Stimulated activated naive CD8-positive, alpha-beta T cell treated with anti-CD3 and anti-CD28 coated beads, Interleukin-15, Interleukin-2, amounts not matched to agents 100 U/mL and 50 U/mL, for 24 hours (primary cell): ENCODE measurements at regions not wholly inside any gene's neighbourhood (a gene's known extent, or its start where the extent isn't known, plus 50 kb on each side); places are given as distances from the start of the nearest gene placed in this dataset.
"Not testable (repeated sequence)": the region's sequence is repeated elsewhere in the genome, so short reads cannot be mapped to it uniquely, and the experiment has no call there.

Experiments
- ATAC-seq: fragments of 150-1000 bp; cut with Tn5 transposase; one replicate; pipeline ENCODE4 v1.10.0; 2021
- DNase-seq: peaks from one replicate; pipeline ENCODE4 v3.0.0; 2021

DNA sequence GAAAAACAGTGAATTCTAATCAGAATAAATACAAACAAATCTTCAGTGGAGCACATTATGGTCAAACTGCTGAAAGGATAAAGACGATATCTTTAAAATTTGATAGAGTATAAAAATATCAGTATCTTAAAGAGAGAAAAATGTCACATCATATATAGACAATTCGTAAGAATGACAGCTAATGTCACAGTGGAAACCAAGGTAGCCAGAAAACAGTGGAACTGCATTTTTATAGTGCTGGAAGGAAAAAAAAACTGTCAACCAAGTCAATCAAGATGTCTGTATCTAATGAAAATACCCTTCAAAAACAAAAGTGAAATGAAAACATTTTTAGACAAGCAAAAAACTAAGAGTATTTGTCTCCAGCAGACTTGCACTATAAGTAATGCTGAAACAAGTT is 73.4 kb upstream of the HMGXB4 start:
- DNase-seq (no peak), ATAC-seq (no peak)

GRCh38 chr22:35186492-35186891 is 70.8 kb upstream of the HMGXB4 start:
- DNase-seq (no peak), ATAC-seq (no peak)

DNA sequence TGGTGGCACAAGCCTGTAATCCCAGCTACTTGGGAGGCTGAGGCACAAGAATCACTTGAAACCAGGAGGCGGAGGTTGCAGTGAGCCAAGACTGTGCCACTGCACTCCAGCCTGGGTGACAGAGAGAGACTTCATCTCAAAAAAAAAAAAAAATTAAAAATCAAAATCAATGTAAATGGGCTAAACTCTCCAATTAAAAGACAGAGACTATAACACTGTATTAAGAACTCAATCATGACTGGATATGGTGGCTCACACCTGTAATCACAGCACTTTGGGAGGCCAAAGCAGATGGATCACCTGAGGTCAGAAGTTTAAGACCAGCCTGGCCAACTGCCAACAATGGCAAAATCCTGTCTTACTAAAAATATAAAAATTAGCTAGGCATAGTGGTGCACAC is 68.4 kb upstream of the HMGXB4 start:
- not testable (repeated sequence) for DNase-seq, ATAC-seq

GRCh38 chr22:35189559-35189958 is 67.7 kb upstream of the HMGXB4 start:
- ATAC-seq (no peak), DNase-seq (no peak)

DNA sequence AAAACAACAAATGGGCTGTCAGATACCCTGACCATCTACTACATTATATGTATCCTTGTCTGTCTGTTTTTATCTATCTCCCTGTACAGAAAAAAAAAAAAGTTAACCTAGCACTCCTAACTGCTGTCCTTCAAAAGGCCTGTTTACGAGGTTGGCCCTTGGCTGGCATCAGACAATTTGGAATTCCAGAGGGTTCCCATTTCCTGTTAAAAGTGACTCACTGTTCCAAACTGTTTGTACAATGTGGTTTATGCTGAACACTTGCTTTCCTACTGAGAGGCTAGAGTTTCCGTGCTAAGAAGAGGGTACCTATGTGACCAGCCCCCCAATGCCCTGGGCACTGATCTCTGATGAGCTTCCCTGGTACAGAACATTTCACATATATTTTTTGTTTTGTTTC is 65.9 kb upstream of the HMGXB4 start:
- no peak for DNase-seq
- ATAC-seq = no peak

DNA sequence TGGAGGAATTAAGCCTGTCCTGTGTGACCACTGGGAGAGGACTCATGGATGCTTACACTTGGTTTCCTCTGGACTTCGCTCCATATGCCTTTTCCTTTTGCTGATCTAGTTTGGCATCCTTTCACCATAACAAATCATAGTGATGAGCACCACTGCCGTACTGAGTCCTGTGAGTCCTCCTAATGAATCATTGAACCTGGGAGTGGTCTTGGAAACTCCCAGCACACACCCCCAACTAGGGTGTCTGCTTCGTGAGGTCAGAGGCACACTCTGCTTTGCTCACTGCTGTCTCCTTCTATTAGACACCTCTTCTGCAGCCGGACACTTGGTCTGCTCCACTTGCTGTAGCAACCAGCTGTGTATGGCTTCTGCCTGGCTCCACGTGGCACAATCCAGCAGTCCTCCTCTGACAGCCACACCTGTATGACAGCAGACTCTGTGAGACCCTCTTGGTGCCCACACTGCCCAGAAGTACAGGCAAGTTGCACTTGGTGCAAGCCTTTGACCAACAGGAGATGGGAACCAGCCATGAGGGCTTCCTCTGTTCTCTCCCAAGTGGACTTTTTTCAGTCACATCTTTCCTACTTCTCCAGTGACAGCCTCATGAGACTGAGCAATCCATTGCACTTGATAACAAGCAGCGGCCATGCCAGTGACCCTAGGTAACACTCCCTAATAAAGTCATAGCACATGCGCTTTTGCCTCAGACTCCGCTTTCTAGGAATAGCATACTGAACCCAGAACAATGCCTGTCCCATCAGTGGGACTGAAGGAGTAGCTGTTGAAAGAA is 65.0 kb upstream of the HMGXB4 start:
- ATAC-seq = no peak
- DNase-seq = no peak

DNA sequence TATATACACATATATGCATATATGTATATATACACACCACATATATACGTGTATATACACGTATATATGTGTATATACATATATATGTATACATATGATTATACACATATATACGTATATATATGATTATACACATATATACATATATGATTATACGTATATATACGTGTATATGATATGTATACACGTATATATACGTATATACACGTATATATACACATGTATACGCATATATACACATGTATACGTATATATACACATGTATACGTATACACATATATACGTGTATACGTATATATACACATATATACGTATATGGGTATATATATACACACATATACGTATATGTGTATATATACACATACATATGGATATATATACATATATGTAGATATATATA is 62.1 kb upstream of the HMGXB4 start:
- no peak for ATAC-seq
- no peak for DNase-seq

- DNase-seq (no peak), ATAC-seq (no peak)
Measured at GRCh38 chr22:35195821-35196220, 61.5 kb upstream of the HMGXB4 start.

DNA sequence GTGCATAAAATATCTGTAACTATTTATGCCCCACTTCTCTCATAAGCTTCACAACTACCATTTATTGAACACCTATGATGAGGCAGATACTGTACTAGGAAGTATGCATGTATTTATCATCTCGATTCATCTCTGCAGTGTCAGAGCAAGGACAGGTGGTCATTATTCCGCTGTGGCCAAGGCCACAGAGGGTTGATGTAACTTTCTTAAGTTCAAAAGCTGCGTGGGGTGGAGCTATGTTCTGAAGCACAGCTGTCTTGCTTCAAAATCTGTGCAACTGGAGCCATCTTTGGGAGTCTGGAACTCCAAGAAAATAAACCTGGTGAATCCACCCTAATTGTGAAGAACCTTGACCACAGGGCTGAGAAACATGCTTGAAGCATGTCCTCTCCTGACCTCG is 60.2 kb upstream of the HMGXB4 start:
- DNase-seq = no peak
- no peak for ATAC-seq

- no peak for ATAC-seq
- DNase-seq = no peak
Measured at GRCh38 chr22:35197886-35198285, 59.4 kb upstream of the HMGXB4 start.

GRCh38 chr22:35198738-35199137 is 58.6 kb upstream of the HMGXB4 start:
- ATAC-seq = no peak
- DNase-seq = no peak

DNA sequence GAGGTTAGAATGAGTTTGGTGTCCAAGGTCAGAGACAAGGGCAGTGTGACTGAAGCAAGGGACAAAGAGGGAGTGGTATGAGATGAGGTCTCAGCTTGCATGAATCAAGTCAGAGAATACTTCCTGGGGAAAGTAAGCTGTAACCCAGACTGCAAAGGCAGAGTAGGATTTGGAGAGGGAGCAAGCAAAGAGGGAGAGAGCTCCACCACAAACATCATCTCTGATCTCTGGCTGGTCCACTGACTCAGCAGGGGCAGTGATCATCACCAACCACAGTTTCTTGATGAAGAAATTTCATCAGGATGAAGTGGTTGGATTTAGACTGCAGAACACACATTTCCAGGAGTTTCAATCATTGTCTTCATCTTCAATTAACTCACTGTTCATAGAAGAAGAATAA is 54.9 kb upstream of the HMGXB4 start:
- no peak for DNase-seq
- no peak for ATAC-seq

- no peak for DNase-seq
- ATAC-seq = no peak
Measured at GRCh38 chr22:35203583-35203982, 53.7 kb upstream of the HMGXB4 start.

DNA sequence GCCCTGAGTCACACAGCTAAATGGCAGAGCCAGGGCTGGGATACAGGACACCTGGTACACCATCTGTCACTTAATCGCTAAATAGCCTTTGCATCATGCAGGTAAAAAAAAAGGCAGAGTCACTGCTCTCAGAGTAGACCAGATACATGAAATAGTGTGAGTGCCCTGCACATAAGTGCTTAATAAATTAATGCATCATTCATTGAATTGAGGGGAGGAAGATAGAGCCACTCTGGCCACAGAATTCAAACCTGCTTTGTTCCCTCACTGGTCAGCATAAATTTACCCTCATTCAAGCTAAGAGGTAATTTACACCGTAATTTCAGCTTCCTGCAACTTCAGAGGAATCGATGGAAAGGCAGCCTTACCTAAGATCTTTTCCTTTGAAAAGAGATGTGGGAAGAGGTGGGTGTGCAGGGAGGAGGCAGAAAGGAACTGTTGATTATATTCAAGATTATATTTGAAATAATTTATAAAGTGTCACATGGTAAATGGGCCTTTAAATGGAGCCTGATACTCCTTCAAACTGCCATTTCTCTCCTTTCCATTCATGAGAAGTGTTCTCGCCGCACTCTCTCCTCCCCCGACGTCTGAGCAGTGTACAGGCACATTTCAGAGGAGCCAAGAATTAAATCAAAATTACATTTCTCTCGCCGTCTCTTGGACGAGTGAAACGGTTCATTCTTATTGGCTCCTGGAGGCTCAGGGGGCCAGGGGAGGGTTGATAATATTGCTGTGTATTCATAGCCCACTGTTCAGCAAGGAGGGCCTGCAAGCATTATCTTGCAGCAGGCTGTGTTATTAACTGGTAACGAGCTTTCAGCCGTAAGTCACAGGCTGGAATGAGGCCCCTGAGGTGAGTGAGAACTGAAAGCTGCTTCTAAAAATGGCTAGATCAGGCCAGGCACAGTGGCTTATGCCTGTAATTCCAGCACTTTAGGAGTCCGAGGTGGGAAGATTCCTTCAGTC is 52.2 kb upstream of the HMGXB4 start:
- DNase-seq (no peak), ATAC-seq (no peak)

DNA sequence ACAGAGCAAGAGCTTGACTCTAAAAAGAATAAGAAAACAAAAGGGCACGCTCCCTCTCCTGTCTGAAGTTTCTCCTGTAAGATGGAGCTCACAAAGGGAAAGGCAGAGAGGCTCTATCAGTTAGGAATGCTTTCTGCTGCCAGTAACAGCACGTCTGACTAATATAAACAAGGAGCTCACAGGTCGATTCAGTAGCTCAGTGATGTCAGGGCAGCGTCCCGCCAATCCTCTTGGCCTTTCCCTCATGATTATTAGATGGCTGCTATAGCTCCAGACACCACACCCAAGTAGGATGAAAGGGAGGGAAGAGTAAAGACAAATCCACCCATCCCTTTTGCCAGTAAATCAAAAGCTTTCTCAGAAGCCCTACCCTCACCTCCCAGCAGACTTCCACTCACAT is 51.3 kb upstream of the HMGXB4 start:
- ATAC-seq (no peak), DNase-seq (no peak)

- DNase-seq (no peak), ATAC-seq (no peak)
Measured at GRCh38 chr22:35206889-35207288, 50.4 kb upstream of the HMGXB4 start.
